DMS153 (cell line): ENCODE measurements at regions not wholly inside any gene's neighbourhood (a gene's known extent, or its start where the extent isn't known, plus 50 kb on each side); places are given as distances from the start of the nearest gene placed in this dataset.
"Not testable (repeated sequence)": the region's sequence is repeated elsewhere in the genome, so short reads cannot be mapped to it uniquely, and the experiment has no call there.

Source experiments
- DNase-seq: peaks from one replicate; lab custom pipeline; 2025; lab: John Stamatoyannopoulos, UW

DNA sequence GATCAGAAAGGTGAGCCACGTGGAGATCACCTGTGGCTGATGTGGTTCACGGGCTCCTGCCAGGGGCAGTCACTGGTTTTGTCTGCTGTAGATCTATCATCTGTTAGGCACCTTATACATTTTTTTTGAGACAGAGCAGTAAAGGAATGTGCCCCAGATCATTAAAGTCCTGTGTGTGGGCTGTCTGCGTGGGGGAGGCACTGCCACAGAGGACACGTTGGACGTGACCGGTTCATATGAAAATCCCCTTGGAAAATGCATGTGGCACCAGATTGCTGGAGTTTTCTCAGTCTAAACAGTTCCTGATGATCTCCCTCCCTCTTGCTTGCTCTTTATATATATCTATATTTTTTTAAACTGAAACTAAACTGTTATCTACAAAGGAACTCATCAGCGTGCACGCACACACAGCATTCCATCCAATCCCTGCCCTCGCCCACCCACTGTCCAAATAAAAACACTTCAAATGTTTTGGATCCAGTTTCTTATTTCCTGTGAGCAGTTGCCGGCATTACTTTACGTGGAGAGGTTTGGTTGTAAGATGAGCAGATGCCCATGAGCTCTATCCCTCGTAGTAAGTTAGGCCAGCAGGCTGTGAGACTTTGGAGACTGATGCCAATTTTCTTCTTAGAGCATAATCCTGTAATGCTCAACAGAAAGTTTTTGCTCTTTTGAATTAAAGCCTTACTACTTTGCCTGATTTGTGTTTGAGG, 161.6 kb upstream of the EXOC2 start:
- DNase-seq, result no peak

- not testable (repeated sequence) for DNase-seq
Measured at GRCh38 chr6:852216-852615, 159.3 kb upstream of the EXOC2 start.

DNA sequence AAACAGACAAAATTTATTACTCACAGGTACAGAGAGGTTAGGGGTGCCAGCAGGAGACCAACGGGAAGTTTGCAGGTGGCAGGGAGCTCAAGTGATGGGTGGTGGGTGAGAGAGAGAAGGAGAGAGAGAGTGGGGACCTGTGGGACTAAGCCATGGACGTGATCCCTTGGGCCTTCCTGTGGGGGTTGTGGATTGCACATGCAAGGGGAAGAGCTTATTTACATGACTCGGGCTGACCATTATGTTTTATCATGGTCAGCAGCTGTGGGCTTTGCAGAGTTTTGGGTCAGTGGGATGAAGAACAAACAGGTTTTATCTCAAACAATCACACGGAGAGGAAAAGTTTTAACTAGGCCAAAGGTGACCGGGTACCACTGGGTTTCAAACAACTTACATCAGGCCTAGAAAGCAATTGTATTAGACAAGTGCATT, 156.2 kb upstream of the EXOC2 start:
- DNase-seq, result no peak

GRCh38 chr6:845566-845965, 152.6 kb upstream of the EXOC2 start:
- no peak for DNase-seq

- DNase-seq, result no peak
Measured at GRCh38 chr6:845101-845500, 152.2 kb upstream of the EXOC2 start.

DNA sequence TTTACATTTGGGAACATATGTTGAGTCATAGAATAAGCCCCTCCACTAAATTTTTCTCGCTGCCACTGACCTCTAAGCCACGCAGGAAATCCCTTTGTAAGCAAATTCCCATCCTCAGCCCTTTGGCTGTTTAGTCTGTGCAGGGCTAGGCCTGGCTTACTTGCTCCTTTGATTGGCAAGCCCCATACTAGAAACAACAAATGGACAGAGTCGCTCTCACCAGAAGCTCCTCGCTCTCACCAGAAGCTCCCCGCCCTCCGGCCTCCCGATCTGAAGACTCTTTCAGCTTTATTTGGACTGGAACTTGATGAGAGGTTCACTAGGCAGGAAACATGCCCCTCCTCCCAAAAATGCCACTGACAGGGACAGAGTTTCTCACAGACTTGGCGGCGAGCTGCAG, 149.2 kb upstream of the EXOC2 start:
- DNase-seq, result no peak

GRCh38 chr6:841569-841968, 148.6 kb upstream of the EXOC2 start:
- DNase-seq, result no peak

- no peak for DNase-seq
Measured at GRCh38 chr6:839201-839600, 146.3 kb upstream of the EXOC2 start.

- DNase-seq, result no peak
Measured at GRCh38 chr6:837380-837779, 144.4 kb upstream of the EXOC2 start.

GRCh38 chr6:836276-836853, 143.4 kb upstream of the EXOC2 start:
- no peak for DNase-seq

GRCh38 chr6:835476-836160, 142.7 kb upstream of the EXOC2 start:
- no peak for DNase-seq

DNA sequence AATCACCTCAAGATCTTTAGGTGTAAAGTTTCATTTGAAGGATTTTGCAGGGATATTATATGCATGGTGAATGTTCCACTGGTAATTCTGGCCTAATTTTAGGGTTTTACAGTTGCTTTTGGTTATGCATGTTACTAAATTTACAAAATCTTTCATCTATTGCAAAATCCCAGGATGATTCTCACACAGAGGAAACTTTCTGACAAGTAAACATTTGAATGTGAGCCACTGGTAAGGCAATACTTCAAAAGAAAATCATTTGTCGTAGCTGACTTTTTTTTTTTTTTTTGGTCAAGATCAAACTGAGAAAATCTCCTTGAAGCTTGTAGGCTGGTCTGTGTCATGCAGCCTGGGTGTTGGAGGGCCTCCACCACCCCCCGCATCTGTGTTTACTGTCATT, 141.9 kb upstream of the EXOC2 start:
- no peak for DNase-seq

DNA sequence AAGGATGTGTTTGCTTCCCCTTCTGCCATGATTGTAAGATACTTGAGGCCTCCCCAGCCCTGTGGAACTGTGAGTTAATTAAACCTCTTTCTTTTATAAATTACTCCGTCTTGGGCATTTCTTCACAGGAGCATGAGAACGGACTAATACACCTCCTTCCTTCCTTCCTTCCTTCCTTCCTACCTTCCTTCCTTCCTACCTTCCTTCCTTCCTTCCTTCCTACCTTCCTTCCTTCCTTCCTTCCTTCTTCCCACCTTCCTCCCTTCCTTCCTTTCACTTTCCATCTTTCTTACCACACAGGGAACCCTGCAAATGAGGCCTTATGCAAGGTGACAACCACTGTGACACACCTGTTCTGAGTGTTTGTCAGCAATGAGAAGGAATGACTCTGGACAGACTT, 141.3 kb upstream of the EXOC2 start:
- no peak for DNase-seq

- not testable (repeated sequence) for DNase-seq
Measured at GRCh38 chr6:832804-833203, 139.9 kb upstream of the EXOC2 start.

GRCh38 chr6:830667-831327, 137.9 kb upstream of the EXOC2 start:
- DNase-seq, result no peak

GRCh38 chr6:829656-830055, 136.7 kb upstream of the EXOC2 start:
- no peak for DNase-seq

DNA sequence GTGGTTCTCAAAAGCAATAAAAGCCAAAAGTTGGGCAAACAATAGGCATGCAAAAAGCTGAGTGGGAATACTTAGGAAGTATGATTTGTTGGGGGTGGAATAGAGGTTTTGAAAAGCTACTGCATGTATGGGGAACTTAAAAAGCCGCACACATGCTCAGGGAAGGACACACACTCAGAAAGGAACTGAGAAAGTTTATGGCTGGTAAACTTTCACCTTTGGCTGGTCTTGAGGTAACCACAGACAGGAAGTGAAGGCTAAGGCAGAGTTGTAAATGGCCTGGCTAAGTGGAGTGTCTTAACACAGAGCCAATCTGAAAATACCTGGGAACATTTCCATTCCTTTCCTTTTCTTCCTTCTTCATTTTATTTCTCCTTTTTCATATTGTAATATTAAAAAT, 134.5 kb upstream of the EXOC2 start:
- DNase-seq, result no peak

- DNase-seq, result no peak
Measured at GRCh38 chr6:819122-819521, 126.2 kb upstream of the EXOC2 start.

- no peak for DNase-seq
Measured at GRCh38 chr6:818196-818595, 125.3 kb upstream of the EXOC2 start.

DNA sequence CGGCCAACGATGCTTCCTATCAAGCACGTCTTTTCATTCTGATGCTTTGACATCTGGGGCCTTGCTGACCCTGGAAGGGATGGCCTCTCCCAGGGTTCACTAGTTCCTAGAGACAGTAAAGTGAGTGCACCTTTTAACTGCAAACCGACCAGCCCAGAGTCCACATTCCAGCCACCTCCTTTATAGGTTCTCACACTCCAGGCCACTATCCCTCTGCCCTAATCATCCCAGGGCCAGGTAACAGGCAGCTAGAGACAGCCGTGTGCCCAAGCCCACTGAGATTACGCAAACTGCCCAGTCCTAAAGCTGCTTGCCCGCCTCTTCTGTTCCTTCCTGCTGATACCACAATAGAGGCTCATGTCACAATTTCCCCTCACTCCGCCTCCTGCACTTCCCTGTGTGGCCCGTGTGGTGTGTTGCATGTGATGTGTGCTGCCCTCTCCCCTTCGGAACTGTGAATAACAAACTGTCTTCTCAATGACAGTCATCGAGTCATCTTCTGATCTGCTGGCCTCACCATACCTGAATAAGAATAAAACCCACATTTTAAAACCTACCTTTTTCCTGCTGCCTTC, 123.7 kb upstream of the EXOC2 start:
- no peak for DNase-seq

- DNase-seq, result no peak
Measured at GRCh38 chr6:815348-815738, 122.4 kb upstream of the EXOC2 start.
